CD4-positive, alpha-beta T cell treated with Interleukin-1 beta for 1 hour (primary cell): ENCODE measurements at regions not wholly inside any gene's neighbourhood (a gene's known extent, or its start where the extent isn't known, plus 50 kb on each side); places are given as distances from the start of the nearest gene placed in this dataset.

ENCODE experiments used
- DNase-seq, 2 donors: peaks; one replicate each; pipeline ENCODE4 v3.0.0-alpha.2; 2020 to 2022

GRCh38 chr16:65888201-65888600 is 478.3 kb upstream of the CDH5 start:
- DNase-seq: no peak

GRCh38 chr16:65884018-65884417 is 482.5 kb upstream of the CDH5 start:
- DNase-seq: no peak

- no peak for DNase-seq
Observed at GRCh38 chr16:65878347-65878746, 488.1 kb upstream of the CDH5 start.

- DNase-seq: no peak
Observed at GRCh38 chr16:65876624-65877023, 489.9 kb upstream of the CDH5 start.

- no peak for DNase-seq
Observed at GRCh38 chr16:65876056-65876408, 490.5 kb upstream of the CDH5 start.

GRCh38 chr16:65875381-65876055 is 491.0 kb upstream of the CDH5 start:
- no peak for DNase-seq

GRCh38 chr16:65869261-65869660 is 497.2 kb upstream of the CDH5 start:
- no peak for DNase-seq

GRCh38 chr16:65867276-65867960 is 499.1 kb upstream of the CDH5 start:
- DNase-seq: no peak

GRCh38 chr16:65863236-65863635 is 503.3 kb upstream of the CDH5 start:
- DNase-seq: no peak

- DNase-seq: no peak
Observed at GRCh38 chr16:65861131-65861731, 505.3 kb upstream of the CDH5 start.

GRCh38 chr16:65855171-65856145 is 511.0 kb upstream of the CDH5 start:
- DNase-seq: no peak

- DNase-seq: no peak
Observed at GRCh38 chr16:65846210-65846602, 520.3 kb upstream of the CDH5 start.

GRCh38 chr16:65845466-65846209 is 520.9 kb upstream of the CDH5 start:
- DNase-seq: no peak

GRCh38 chr16:65843941-65844340 is 522.5 kb upstream of the CDH5 start:
- no peak for DNase-seq

- no peak for DNase-seq
Observed at GRCh38 chr16:65842067-65842466, 524.4 kb upstream of the CDH5 start.

- no peak for DNase-seq
Observed at GRCh38 chr16:65838001-65838400, 528.5 kb upstream of the CDH5 start.

GRCh38 chr16:65837464-65837863 is 529.0 kb upstream of the CDH5 start:
- DNase-seq: no peak

GRCh38 chr16:65834688-65835087 is 531.8 kb upstream of the CDH5 start:
- DNase-seq: no peak

GRCh38 chr16:65833171-65833871 is 533.2 kb upstream of the CDH5 start:
- no peak for DNase-seq

- no peak for DNase-seq
Observed at GRCh38 chr16:65832679-65833078, 533.8 kb upstream of the CDH5 start.

GRCh38 chr16:65831903-65832666 is 534.4 kb upstream of the CDH5 start:
- DNase-seq: no peak
